Loucy (cell line): ENCODE measurements at regions not wholly inside any gene's neighbourhood (a gene's known extent, or its start where the extent isn't known, plus 50 kb on each side); places are given as distances from the start of the nearest gene placed in this dataset.

ENCODE experiments used
- H2AFZ ChIP-seq: fragments of 200-600 bp; sonication (generic); 2 replicates; pipeline ENCODE4 v1.6.0; 2016; ENCODE audit warnings: antibody characterized with exemption, mild to moderate bottlenecking, low read length, moderate library complexity
- H3F3A ChIP-seq: fragments of 200-600 bp; 2 replicates; pipeline ENCODE4 v1.6.0; 2016; ENCODE audit warnings: antibody characterized with exemption, low read depth, mild to moderate bottlenecking
- H3K27me3 ChIP-seq: fragments of 200-600 bp; sonication (generic); 2 replicates; pipeline ENCODE4 v1.6.1; 2014; ENCODE audit warnings: low read length, mild to moderate bottlenecking; ENCODE audit not compliant: insufficient read depth, poor library complexity, severe bottlenecking
- H3K36me3 ChIP-seq: fragments of 200-600 bp; sonication (generic); 2 replicates; pipeline ENCODE4 v1.6.1; 2016; ENCODE audit warnings: low read length; ENCODE audit not compliant: insufficient read depth
- H3K4me1 ChIP-seq: fragments of 200-600 bp; sonication (generic); 2 replicates; pipeline ENCODE4 v1.5.1; 2014; ENCODE audit warnings: low read length, mild to moderate bottlenecking; ENCODE audit not compliant: insufficient read depth, poor library complexity, severe bottlenecking
- H3K4me2 ChIP-seq: fragments of 200-600 bp; sonication (generic); 2 replicates; pipeline ENCODE4 v1.6.0; 2014; ENCODE audit warnings: antibody characterized with exemption, low read length, low read depth, mild to moderate bottlenecking; ENCODE audit not compliant: poor library complexity, severe bottlenecking
- H3K4me3 ChIP-seq: fragments of 200-600 bp; sonication (generic); 2 replicates; pipeline ENCODE4 v1.5.1; 2014; ENCODE audit warnings: low read length, mild to moderate bottlenecking, mixed read lengths; ENCODE audit not compliant: poor library complexity, severe bottlenecking
- H3K79me2 ChIP-seq: fragments of 200-600 bp; sonication (generic); 2 replicates; pipeline ENCODE4 v1.6.1; 2014; ENCODE audit warnings: low read length; ENCODE audit not compliant: insufficient read depth
- H3K9ac ChIP-seq: fragments of 200-600 bp; sonication (generic); 2 replicates; pipeline ENCODE4 v1.6.0; 2014; ENCODE audit warnings: mild to moderate bottlenecking, low read depth, low read length, moderate library complexity; ENCODE audit not compliant: poor library complexity, severe bottlenecking
- H3K9me2 ChIP-seq: fragments of 200-600 bp; sonication (generic); replicated peaks from 2 replicates; pipeline ENCODE4 v1.6.1; 2016; ENCODE audit warnings: low read depth, low read length, mixed read lengths
- H3K9me3 ChIP-seq: fragments of 200-600 bp; sonication (generic); 2 replicates; pipeline ENCODE4 v1.6.1; 2014; ENCODE audit warnings: mild to moderate bottlenecking, antibody characterized with exemption, low read length, low read depth; ENCODE audit not compliant: insufficient read depth
- H4K20me1 ChIP-seq: fragments of 200-600 bp; sonication (generic); 2 replicates; pipeline ENCODE4 v1.6.0; 2014; ENCODE audit warnings: antibody characterized with exemption, low read length, mild to moderate bottlenecking; ENCODE audit not compliant: insufficient read depth, poor library complexity, severe bottlenecking
- EZH2phosphoT487 ChIP-seq: fragments of 200-600 bp; IDR thresholded peaks from 2 replicates; pipeline ENCODE4 v1.6.1; 2018; ENCODE audit warnings: antibody characterized with exemption, mild to moderate bottlenecking, moderate library complexity, borderline replicate concordance
- TF ChIP-seq, protein P1 (sequence below): fragments of 200-600 bp; sonication (generic); conservative IDR thresholded peaks from 2 replicates; pipeline ENCODE4 v1.5.1; 2014; ENCODE audit warnings: mild to moderate bottlenecking, antibody characterized with exemption, low read length

DNA sequence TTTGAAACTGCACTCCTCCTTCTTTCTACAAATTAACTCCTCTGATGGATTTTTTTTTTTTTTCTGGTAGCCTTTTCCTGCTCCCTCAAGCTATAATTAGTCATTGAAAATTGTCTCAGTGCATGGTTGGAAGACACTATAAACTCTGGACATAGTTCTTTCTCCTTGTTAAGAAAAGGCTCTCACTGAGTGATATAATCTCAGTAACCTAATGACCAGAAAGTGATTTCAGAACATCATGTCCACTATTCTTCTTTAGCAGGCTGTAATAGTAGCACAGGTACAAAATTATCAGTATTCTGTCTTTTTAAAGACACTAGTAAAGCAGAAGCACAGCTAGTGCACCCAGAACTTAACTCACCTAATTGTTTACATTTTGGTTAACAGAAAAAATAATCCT, 752.6 kb upstream of the PHF14 start:
- TF ChIP-seq, protein P1, sequence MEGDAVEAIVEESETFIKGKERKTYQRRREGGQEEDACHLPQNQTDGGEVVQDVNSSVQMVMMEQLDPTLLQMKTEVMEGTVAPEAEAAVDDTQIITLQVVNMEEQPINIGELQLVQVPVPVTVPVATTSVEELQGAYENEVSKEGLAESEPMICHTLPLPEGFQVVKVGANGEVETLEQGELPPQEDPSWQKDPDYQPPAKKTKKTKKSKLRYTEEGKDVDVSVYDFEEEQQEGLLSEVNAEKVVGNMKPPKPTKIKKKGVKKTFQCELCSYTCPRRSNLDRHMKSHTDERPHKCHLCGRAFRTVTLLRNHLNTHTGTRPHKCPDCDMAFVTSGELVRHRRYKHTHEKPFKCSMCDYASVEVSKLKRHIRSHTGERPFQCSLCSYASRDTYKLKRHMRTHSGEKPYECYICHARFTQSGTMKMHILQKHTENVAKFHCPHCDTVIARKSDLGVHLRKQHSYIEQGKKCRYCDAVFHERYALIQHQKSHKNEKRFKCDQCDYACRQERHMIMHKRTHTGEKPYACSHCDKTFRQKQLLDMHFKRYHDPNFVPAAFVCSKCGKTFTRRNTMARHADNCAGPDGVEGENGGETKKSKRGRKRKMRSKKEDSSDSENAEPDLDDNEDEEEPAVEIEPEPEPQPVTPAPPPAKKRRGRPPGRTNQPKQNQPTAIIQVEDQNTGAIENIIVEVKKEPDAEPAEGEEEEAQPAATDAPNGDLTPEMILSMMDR, result no peak
- no peak for TF ChIP-seq EZH2phosphoT487
- Histone ChIP-seq H3K4me2 (no peak overlapping the region), H3K79me2 (no peaks in the 10 kb centered on the region), H3K9me3 (no peaks in the 10 kb centered on the region), H3F3A (no peaks in the 10 kb centered on the region), H4K20me1 (no peaks in the 10 kb centered on the region), H3K9me2 (no peaks in the 10 kb centered on the region), H3K27me3 (no peaks in the 10 kb centered on the region), H3K36me3 (no peaks in the 10 kb centered on the region), H3K9ac (no peak overlapping the region), H3K4me3 (no peak overlapping the region), H3K4me1 (no peaks in the 10 kb centered on the region), H2AFZ (no peak overlapping the region)

DNA sequence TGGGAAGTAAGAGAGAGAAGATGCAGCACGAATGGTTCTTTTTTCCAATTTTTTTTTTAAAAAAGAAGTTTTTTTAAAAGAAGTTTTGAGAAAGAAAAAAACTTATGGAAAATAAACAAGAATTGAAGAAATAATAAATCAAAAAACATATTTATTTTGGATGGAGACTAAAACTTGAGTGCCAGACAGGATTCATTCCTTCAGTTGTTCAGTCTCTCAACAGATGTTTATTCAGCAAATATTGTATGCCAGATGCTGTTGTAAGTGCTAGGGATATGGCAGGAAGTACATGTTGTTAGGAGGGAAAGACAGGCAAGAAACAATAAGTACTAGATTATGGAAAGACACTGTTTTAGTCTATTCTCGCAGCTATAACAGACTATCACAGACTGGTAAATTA, 750.7 kb upstream of the PHF14 start:
- H3F3A ChIP-seq, result no peaks in the 10 kb centered on the region
- no peaks in the 10 kb centered on the region for H3K9me3 ChIP-seq
- no peak overlapping the region for H3K4me2 ChIP-seq
- H3K27me3 ChIP-seq, result no peaks in the 10 kb centered on the region
- no peak for TF ChIP-seq EZH2phosphoT487
- TF ChIP-seq, protein P1, result no peak
- H3K9ac ChIP-seq, result no peak overlapping the region
- H3K79me2 ChIP-seq, result no peaks in the 10 kb centered on the region
- H3K4me3 ChIP-seq, result no peak overlapping the region
- no peaks in the 10 kb centered on the region for H3K9me2 ChIP-seq
- no peak overlapping the region for H2AFZ ChIP-seq
- H4K20me1 ChIP-seq, result no peaks in the 10 kb centered on the region
- no peaks in the 10 kb centered on the region for H3K4me1 ChIP-seq
- no peaks in the 10 kb centered on the region for H3K36me3 ChIP-seq

DNA sequence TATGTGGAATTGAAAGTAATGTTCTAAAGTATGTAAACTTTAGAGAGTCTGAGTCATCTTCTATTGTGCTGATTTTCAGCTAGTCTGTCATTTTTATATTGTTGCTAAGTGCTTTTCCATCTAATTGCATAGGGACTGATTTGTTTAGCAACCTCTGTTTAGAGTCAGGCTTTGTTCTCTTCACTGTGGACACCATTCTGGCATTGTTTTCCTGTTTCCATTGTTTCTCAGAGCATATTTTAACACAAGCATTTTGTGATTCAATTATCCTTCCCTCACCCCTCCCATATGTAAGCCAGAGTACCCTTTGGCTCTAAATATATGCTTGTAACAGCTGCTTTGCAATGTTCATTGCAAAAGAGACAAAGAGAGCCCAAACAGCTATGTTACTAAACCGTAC, 748.4 kb upstream of the PHF14 start:
- Histone ChIP-seq H3K9me3 (no peaks in the 10 kb centered on the region), H3K9ac (no peak overlapping the region), H3F3A (no peaks in the 10 kb centered on the region), H3K36me3 (no peaks in the 10 kb centered on the region), H3K79me2 (no peaks in the 10 kb centered on the region), H3K4me1 (no peaks in the 10 kb centered on the region), H4K20me1 (no peaks in the 10 kb centered on the region), H3K4me3 (no peak overlapping the region), H3K27me3 (no peaks in the 10 kb centered on the region), H2AFZ (no peak overlapping the region), H3K9me2 (no peaks in the 10 kb centered on the region), H3K4me2 (no peak overlapping the region)
- TF ChIP-seq EZH2phosphoT487, result no peak
- TF ChIP-seq, protein P1, result no peak
